ENCODE measurements at regions not wholly inside any gene's neighbourhood (a gene's known extent, or its start where the extent isn't known, plus 50 kb on each side); places are given as distances from the start of the nearest gene placed in this dataset.

GRCh38 chr7:13017333-13017857 is 330.0 kb downstream of the ARL4A start:
- no peak for TF ChIP-seq CTCF (IDR thresholded peaks at IDR 0.05; ENCODE audit: insufficient read depth, low read length)
- TF ChIP-seq POLR2AphosphoS5 (IDR thresholded peaks at IDR 0.05; ENCODE audit: low read depth), result no peak
